WERI-Rb-1 (cell line): ENCODE measurements at regions not wholly inside any gene's neighbourhood (a gene's known extent, or its start where the extent isn't known, plus 50 kb on each side); places are given as distances from the start of the nearest gene placed in this dataset.

Experiments used
- DNase-seq: peaks from one replicate; pipeline ENCODE4 v3.0.0-alpha.2; 2020
- H3K27ac ChIP-seq: fragments of 250-450 bp; sonication (Bioruptor Pico); 2 replicates; pipeline ENCODE4 v1.5.1; 2020; ENCODE audit warnings: mild to moderate bottlenecking, moderate library complexity
- H3K27me3 ChIP-seq: fragments of 250-450 bp; sonication (Bioruptor Pico); 2 replicates; pipeline ENCODE4 v1.5.1; 2021; ENCODE audit warnings: mild to moderate bottlenecking, low read depth, moderate library complexity; ENCODE audit not compliant: insufficient read depth, severe bottlenecking
- H3K36me3 ChIP-seq: fragments of 250-450 bp; sonication (Bioruptor Pico); 2 replicates; pipeline ENCODE4 v1.5.1; 2020; ENCODE audit warnings: mild to moderate bottlenecking, moderate library complexity
- H3K4me3 ChIP-seq: 2 replicates; pipeline ENCODE4 v1.5.1; 2011; ENCODE audit warnings: low read depth, mild to moderate bottlenecking, control low read depth, low read length
- H3K9me3 ChIP-seq: fragments of 250-450 bp; sonication (Bioruptor Pico); 2 replicates; pipeline ENCODE4 v1.5.1; 2021; ENCODE audit warnings: mild to moderate bottlenecking, moderate library complexity; ENCODE audit not compliant: severe bottlenecking
- TF ChIP-seq, protein P1 (sequence below): IDR thresholded peaks from 2 replicates; pipeline ENCODE4 v1.5.1; 2011; ENCODE audit warnings: low read depth, mild to moderate bottlenecking, control low read depth, inconsistent platforms, low read length

DNA sequence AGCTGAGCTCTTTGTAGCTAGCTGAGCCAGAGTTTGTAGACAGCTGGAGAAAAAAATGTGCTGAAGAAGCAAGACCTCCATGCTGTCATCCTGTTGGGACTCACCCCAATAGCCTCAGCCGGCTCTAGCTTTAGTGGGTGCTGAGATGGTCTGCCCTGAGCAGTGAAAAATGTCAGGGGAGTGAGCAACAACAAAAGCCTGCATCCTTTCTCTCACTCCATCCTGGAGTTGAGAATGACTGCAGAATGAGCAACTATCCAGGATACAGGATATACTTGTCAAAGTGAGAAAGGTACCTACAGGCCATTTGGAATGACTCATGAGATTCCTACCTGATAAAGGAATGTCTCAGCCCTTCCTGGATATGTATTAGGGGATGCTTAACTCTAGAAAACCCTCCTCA, 146.1 kb upstream of the DLX2 start:
- H3K4me3 ChIP-seq: no peak overlapping the region
- H3K27ac ChIP-seq: no peak overlapping the region; the same call in 1 of the 2 replicates
- no peaks in the 10 kb centered on the region for H3K27me3 ChIP-seq
- H3K36me3 ChIP-seq: no peaks in the 10 kb centered on the region
- TF ChIP-seq, protein P1, sequence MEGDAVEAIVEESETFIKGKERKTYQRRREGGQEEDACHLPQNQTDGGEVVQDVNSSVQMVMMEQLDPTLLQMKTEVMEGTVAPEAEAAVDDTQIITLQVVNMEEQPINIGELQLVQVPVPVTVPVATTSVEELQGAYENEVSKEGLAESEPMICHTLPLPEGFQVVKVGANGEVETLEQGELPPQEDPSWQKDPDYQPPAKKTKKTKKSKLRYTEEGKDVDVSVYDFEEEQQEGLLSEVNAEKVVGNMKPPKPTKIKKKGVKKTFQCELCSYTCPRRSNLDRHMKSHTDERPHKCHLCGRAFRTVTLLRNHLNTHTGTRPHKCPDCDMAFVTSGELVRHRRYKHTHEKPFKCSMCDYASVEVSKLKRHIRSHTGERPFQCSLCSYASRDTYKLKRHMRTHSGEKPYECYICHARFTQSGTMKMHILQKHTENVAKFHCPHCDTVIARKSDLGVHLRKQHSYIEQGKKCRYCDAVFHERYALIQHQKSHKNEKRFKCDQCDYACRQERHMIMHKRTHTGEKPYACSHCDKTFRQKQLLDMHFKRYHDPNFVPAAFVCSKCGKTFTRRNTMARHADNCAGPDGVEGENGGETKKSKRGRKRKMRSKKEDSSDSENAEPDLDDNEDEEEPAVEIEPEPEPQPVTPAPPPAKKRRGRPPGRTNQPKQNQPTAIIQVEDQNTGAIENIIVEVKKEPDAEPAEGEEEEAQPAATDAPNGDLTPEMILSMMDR: no peak
- no peak for DNase-seq
- H3K9me3 ChIP-seq: no peaks in the 10 kb centered on the region

DNA sequence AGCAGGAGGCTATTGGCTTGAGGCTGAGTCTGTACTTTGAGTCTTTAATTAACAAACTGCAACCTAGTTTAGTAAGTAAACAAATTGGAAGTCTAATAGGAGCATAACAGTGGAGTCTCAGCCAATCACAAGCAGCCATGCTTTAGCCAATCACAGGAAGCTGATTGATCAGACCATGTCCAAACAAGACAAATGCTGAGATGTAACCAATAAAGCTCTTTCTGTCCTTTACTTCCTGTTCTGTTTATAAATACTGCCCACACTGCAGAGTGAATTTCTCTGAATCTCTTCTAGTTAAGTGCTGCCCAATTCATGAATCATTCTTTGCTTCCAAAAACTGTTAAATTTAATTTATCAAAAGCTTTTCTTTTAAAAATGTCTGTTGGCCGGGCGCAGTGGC, 146.6 kb upstream of the DLX2 start:
- DNase-seq: no peak
- Histone ChIP-seq H3K36me3 (no peaks in the 10 kb centered on the region), H3K27ac (no peak overlapping the region), H3K4me3 (no peak overlapping the region), H3K9me3 (no peaks in the 10 kb centered on the region), H3K27me3 (no peaks in the 10 kb centered on the region)
- TF ChIP-seq, protein P1: no peak

GRCh38 chr2:172249986-172250385, 147.3 kb upstream of the DLX2 start:
- TF ChIP-seq, protein P1: no peak
- Histone ChIP-seq H3K27ac (no peak overlapping the region), H3K4me3 (no peak overlapping the region), H3K27me3 (no peaks in the 10 kb centered on the region), H3K36me3 (no peaks in the 10 kb centered on the region), H3K9me3 (no peaks in the 10 kb centered on the region)
- no peak for DNase-seq

DNA sequence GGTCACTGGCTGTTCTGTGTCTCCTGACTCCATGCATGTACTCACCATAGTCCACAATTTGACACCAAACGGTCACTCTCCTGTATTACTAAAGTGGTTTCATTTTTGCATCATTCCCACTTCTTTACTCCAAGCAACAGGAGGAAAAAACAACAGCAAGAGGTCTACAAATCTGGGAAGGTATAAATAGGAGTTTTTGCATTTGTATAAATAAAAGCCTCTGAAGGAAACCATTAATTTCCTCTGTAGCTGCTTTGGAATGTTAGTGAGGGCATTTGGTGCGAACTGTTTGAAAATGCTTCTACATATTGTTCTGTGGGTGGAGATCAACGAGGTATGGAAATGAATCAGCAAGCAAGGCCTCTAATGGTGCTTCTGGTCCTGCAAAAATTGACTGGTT, 148.5 kb upstream of the DLX2 start:
- no peaks in the 10 kb centered on the region for H3K36me3 ChIP-seq
- H3K4me3 ChIP-seq: no peak overlapping the region
- TF ChIP-seq, protein P1: no peak
- no peaks in the 10 kb centered on the region for H3K9me3 ChIP-seq
- no peak for DNase-seq
- H3K27ac ChIP-seq: no peak overlapping the region
- H3K27me3 ChIP-seq: no peaks in the 10 kb centered on the region

DNA sequence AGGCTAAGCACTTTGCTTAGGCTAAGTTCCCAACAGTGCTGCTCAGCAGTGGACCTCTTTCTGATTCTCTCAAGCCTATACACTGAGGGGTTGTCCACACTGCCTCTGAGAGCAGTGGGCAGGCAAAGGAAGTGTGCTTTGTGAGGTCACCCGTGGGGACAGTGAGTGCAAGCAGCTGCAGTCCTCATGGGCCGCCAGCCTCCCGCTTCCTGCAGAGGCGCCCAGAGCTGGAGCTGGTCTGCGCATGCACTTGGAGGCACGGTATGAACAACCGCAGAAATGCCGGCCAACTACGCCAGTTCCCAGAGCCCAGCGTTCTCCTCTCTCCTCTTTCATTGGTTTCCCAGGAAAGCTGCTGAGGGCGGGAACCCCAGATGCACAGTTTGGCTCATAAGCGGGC, 149.5 kb upstream of the DLX2 start:
- no peaks in the 10 kb centered on the region for H3K27me3 ChIP-seq
- no peaks in the 10 kb centered on the region for H3K36me3 ChIP-seq
- H3K4me3 ChIP-seq: no peak overlapping the region
- DNase-seq: no peak
- no peak overlapping the region for H3K27ac ChIP-seq
- TF ChIP-seq, protein P1: no peak
- H3K9me3 ChIP-seq: no peaks in the 10 kb centered on the region

GRCh38 chr2:172253190-172254052, 150.7 kb upstream of the DLX2 start:
- Histone ChIP-seq H3K27ac (no peak overlapping the region), H3K9me3 (no peaks in the 10 kb centered on the region), H3K4me3 (no peak overlapping the region), H3K27me3 (no peaks in the 10 kb centered on the region), H3K36me3 (no peaks in the 10 kb centered on the region)
- no peak for DNase-seq
- TF ChIP-seq, protein P1: no peak
